Kidney capillary endothelial cell (primary cell): ENCODE measurements at regions not wholly inside any gene's neighbourhood (a gene's known extent, or its start where the extent isn't known, plus 50 kb on each side); places are given as distances from the start of the nearest gene placed in this dataset.
"Not testable (repeated sequence)": the region's sequence is repeated elsewhere in the genome, so short reads cannot be mapped to it uniquely, and the experiment has no call there.

ENCODE experiments used
- DNase-seq: peaks from one replicate; pipeline ENCODE4 v3.0.0-alpha.2; 2018; ENCODE audit warnings: low spot score

- no peak for DNase-seq
Measured at GRCh38 chr13:79187917-79188690, 218.0 kb downstream of the RBM26 start.

GRCh38 chr13:79185580-79185979, 220.5 kb downstream of the RBM26 start:
- no peak for DNase-seq

- DNase-seq: no peak
Measured at GRCh38 chr13:79183231-79183630, 222.8 kb downstream of the RBM26 start.

- not testable (repeated sequence) for DNase-seq
Measured at GRCh38 chr13:79173691-79174090, 232.4 kb downstream of the RBM26 start.

- DNase-seq: not testable (repeated sequence)
Measured at GRCh38 chr13:79172924-79173323, 233.1 kb downstream of the RBM26 start.

GRCh38 chr13:79171141-79172061, 234.7 kb downstream of the RBM26 start:
- DNase-seq: no peak

- no peak for DNase-seq
Measured at GRCh38 chr13:79160818-79161217, 245.2 kb downstream of the RBM26 start.

- no peak for DNase-seq
Measured at GRCh38 chr13:79155883-79156282, 250.2 kb downstream of the RBM26 start.

- no peak for DNase-seq
Measured at GRCh38 chr13:79149210-79149609, 256.8 kb downstream of the RBM26 start.

GRCh38 chr13:79141082-79141481, 265.0 kb downstream of the RBM26 start:
- no peak for DNase-seq

GRCh38 chr13:79128158-79128557, 277.9 kb downstream of the RBM26 start:
- DNase-seq: no peak

GRCh38 chr13:79126706-79127105, 279.3 kb downstream of the RBM26 start:
- DNase-seq: no peak

- DNase-seq: no peak
Measured at GRCh38 chr13:79124183-79124582, 281.9 kb downstream of the RBM26 start.

- DNase-seq: no peak
Measured at GRCh38 chr13:79121286-79121685, 284.8 kb downstream of the RBM26 start.

GRCh38 chr13:79119578-79120107, 286.4 kb downstream of the RBM26 start:
- no peak for DNase-seq

- no peak for DNase-seq
Measured at GRCh38 chr13:79112016-79112415, 294.0 kb downstream of the RBM26 start.

- DNase-seq: no peak
Measured at GRCh38 chr13:79108914-79109643, 297.0 kb downstream of the RBM26 start.

GRCh38 chr13:79098596-79098995, 307.5 kb downstream of the RBM26 start:
- DNase-seq: no peak

- no peak for DNase-seq
Measured at GRCh38 chr13:79097201-79097600, 308.9 kb downstream of the RBM26 start.

GRCh38 chr13:79096099-79096498, 310.0 kb downstream of the RBM26 start:
- no peak for DNase-seq

- no peak for DNase-seq
Measured at GRCh38 chr13:79090552-79091124, 315.4 kb downstream of the RBM26 start.
